Activated CD4-positive, CD25-positive, alpha-beta regulatory T cell treated with anti-CD3 and anti-CD28 coated beads, Interleukin-2, amount 50 U/mL, for 72 hours (primary cell): ENCODE measurements at regions not wholly inside any gene's neighbourhood (a gene's known extent, or its start where the extent isn't known, plus 50 kb on each side); places are given as distances from the start of the nearest gene placed in this dataset.
"Not testable (repeated sequence)": the region's sequence is repeated elsewhere in the genome, so short reads cannot be mapped to it uniquely, and the experiment has no call there.

Experiments
- DNase-seq: peaks from one replicate; pipeline ENCODE4 v3.0.0; 2021

DNA sequence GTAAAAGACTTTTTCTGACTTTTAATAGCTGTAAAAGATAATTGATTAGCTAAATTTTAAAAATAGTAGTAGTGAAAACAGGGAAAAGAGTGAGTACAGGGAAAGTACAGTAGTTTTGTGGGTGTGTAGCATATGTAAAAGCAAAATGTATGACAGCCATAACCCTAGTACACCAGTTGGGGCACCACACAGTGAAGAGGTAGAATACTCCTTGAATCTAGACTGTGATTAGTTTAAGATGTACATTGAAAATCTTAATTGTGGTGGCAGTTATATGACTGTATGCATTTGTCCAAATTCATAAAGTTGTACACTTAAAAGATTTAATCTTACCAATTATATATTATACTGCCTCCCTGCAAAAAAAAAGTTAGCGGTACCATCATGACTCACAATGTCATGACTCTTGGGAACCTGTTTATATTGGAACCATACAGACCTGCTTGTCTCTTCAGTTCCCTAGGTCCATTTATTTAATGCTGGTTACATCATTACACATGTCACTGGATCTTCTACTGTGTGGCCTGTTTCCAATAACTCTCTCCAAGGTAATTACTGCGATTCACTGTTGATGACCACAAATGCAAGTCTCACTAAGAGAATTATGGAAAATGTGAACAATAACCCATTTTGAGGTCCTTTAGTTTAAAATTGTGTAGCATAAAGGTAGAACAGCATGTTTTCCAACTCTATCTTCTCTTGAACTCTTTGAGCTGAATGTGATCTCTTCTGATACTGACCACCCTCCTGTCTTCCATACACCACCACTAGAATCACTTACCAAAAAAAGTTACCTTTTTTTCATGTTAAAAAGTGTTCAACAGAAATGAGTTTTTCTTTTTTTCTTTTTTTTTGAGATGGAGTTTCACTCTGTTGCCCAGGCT, 264.2 kb upstream of the AMIGO2 start:
- DNase-seq, result no peak

- DNase-seq, result no peak
Observed at GRCh38 chr12:47340411-47341015, 260.8 kb upstream of the AMIGO2 start.

DNA sequence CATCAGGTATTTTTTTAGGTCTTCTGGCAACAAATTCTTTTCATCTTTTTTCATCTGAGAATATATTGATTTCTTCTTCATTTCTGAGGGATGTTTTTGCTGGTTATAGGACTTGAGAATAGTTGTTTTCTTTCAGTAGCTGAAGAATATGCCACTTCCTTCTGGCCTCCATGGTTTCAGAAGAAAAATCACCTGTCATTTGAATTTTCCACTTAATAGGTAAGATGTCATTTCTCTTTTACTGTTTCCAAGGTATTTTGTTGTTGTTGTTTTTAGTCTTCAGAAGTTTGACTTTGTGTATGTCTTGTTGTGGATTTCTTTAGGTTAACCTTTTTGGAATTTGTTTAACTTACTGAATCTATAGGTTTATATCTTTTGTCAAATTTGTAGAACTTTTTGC, 257.8 kb upstream of the AMIGO2 start:
- no peak for DNase-seq

GRCh38 chr12:47333271-47333858, 253.6 kb upstream of the AMIGO2 start:
- not testable (repeated sequence) for DNase-seq

GRCh38 chr12:47328831-47329545, 249.2 kb upstream of the AMIGO2 start:
- DNase-seq, result no peak

- DNase-seq, result no peak
Observed at GRCh38 chr12:47326190-47326589, 246.4 kb upstream of the AMIGO2 start.

GRCh38 chr12:47323802-47324201, 244.0 kb upstream of the AMIGO2 start:
- no peak for DNase-seq

DNA sequence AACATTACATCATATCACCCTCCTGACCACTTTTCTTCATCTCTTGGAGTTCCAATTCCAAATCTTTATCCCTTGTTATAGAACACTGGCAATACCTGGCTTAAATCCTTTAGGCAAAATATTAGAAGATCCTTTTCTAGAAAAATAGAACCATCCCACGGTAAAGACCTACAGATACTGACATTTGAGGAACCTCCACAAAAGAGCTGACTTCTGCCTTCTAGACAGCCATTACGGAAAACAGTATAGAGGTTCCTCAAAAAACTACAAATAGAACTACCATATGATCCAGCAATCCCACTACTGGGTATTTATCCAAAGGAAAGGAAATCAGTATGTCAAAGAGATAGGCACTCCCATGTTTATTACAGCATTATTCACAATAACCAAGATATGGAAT, 241.7 kb upstream of the AMIGO2 start:
- DNase-seq, result no peak

GRCh38 chr12:47319746-47320145, 240.0 kb upstream of the AMIGO2 start:
- DNase-seq, result no peak

- no peak for DNase-seq
Observed at GRCh38 chr12:47318963-47319362, 239.2 kb upstream of the AMIGO2 start.

GRCh38 chr12:47317175-47317915, 237.6 kb upstream of the AMIGO2 start:
- DNase-seq, result no peak

- DNase-seq, result no peak
Observed at GRCh38 chr12:47316609-47317049, 236.9 kb upstream of the AMIGO2 start.

DNA sequence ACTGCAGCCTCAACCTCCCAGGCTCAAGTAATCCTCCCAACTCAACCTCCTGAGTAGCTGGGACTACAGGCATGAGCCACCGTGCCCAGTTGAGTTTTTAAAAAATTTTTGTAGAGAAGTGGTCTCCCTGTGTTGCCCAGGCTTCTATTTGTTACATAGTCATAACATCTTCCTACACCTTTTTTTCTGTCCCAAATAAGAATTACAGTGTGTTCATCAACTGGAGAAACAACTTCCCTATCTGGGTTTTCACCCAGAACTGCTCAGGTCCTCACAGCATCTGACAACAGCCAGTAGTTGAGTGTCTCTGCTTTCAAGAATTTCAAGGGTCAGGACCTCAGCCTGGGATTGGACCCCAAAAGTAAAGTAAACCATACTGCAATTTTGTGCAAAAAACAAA, 235.2 kb upstream of the AMIGO2 start:
- no peak for DNase-seq

GRCh38 chr12:47312808-47313426, 233.2 kb upstream of the AMIGO2 start:
- no peak for DNase-seq

GRCh38 chr12:47312147-47312546, 232.4 kb upstream of the AMIGO2 start:
- no peak for DNase-seq

DNA sequence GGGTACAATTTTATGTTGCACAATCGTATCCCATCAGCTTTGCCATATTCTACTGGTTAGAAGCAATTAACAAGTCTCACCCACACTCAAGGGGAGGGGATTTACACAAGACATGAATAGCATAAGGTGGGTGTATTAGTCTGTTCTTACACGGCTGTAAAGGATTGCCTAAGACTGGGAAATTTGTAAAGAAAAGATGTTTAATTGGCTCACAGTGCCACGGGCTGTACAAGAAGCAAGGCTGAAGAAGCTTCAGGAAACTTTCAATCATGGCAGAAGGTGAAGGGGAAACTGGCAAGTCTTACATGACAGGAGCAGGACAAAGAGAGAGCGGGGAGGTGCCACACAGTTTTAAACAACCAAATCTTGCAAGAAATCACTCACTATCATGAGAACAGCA, 231.8 kb upstream of the AMIGO2 start:
- no peak for DNase-seq

DNA sequence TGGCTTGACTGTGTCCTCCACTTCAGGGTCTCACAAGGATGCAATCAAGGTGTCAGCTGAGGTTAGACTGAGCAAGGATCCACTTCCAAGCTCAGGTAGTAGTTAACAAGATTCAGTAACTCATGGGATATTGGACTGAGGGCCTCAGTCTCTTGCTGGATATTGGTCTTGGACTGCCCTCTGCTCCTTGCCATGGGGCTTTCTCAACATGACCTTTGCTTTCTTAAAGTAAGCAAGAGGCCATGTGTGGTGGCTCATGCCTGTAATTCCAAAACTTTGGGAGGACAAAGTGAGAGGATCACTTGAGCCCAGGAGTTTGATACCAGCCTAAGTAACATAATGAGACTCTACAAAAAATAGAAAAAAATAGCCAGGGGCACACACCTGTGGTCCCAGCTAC, 231.3 kb upstream of the AMIGO2 start:
- no peak for DNase-seq

- DNase-seq, result no peak
Observed at GRCh38 chr12:47308672-47309071, 228.9 kb upstream of the AMIGO2 start.

DNA sequence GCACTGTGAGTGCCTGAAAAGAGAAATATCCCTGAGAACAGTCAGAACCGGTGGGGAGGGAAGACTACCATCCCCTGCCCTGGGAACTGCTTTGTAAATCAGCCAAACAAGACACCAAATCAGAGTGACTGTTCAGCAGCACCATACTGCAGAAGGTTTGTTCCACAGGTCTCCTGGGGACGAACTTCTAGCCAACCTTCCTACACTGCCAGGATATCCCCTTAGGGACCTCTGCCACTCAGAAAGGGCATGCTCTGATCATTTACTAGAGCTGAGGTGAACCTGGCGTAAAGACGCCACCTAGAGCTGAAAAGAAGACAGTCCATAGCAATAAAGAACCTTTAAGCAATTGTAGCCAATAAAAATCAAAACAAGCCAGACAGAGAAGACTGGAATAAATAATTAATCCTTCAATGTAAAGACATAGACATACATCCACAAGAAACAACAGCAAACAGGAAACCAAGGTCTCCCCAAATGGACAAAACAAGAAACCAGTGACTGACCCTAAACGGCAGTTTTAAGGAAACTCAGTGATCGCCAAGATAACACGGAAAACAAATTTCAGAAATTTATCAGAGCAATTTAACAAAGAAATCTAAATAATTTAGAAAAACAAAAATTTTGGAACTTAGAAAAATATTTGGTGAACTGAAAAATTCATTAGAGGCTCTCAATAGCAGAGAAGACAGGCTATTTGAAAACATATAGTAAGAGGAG, 228.1 kb upstream of the AMIGO2 start:
- no peak for DNase-seq

DNA sequence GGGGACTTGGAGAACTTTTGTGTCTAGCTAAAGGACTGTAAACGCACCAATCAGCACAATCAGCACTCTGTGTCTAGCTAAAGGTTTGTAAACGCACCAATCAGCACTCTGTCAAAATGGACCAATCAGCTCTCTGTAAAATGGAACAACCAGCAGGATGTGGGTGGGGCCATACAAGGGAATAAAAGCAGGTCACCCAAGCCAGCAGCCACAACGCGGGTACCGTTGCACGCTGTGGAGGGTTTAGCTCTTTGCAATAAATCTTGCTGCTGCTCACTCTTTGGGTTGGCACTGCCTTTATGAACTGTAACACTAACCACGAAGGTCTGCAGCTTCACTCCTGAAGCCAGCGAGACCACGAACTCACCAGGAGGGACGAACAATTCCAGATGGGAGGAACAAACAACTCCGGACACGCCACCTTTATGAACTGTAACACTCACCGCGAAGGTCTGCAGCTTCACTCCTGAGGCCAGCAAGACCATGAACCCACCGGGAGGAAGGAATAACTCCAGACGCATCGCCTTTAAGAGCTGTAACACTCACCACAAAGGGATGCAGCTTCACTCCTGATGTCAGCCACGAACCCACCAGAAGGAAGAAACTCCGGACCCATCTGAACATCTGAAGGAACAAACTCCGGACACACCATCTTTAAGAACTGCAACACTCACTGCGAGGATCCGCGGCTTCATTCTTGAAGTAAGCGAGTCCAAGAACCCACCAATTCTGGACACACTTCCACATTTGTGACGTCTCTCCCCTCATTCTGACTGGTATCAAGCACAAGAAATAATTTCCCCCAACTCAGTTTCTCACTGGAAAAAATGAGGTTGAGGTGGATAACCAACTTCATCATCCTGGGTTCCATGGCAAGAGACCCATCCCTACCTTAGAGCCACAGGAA, 227.3 kb upstream of the AMIGO2 start:
- peak; percentile 64 for DNase-seq
